ENCODE measurements at regions not wholly inside any gene's neighbourhood (a gene's known extent, or its start where the extent isn't known, plus 50 kb on each side); places are given as distances from the start of the nearest gene placed in this dataset.
"Not testable (repeated sequence)": the region's sequence is repeated elsewhere in the genome, so short reads cannot be mapped to it uniquely, and the experiment has no call there.

DNA sequence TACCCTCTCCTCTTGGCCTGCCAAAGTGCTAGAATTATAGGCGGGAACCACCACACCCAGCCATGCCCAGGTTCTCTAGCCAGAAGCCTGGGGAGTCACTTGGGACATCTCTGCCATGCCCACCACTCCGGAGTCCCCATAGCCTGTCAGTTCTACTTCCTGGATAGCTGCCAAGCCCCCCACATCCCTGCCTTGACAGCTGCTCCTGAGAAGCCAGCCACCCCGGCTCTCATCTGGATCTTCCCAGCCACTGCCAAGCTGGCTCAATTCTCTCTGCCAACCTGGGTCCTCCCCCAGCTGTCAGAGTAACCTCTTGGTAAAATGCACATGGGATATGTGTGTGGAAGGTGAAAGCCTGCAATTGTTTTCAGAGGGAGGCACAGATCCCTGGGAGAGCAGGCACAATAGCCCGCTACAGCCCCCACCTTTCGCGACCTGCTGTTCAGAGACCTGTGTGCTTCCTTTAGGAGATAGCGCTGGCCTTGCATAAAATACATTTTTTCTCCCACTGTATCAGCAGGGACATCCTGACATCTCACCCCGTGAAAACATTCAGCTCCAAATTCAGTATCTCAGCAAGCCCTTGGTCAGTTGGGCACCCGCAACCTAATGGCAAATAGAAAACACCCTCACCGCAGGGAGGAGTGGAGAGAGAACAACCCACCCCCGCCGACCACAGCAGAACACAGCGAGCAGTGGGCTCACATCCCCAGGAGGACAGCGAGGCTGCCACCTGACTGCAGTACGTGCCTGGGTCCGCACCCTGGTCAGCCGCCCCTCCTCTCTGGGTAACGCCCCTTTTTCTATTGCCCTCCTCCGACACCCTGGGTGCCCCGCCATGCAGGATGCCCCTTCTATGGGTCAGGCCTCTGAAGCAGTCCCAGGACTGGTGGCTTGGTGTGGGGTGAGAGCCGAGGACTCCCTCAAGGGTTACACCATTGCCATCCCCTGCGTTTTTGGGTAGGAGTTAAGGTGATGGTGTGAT is 1342.2 kb downstream of the BRD1 start:
- Histone ChIP-seq H3K9me2 (replicated peaks; ENCODE audit: insufficient read depth, low read length) (no peaks in the 10 kb centered on the region), H3K79me2 (ENCODE audit: low read length) (peaks cover 6% of the 10 kb centered on the region), H2AFZ (ENCODE audit: low read length) (no peak overlapping the region), H3K27me3 (replicated peaks; ENCODE audit: insufficient read depth, low read length) (no peaks in the 10 kb centered on the region), H3K4me2 (ENCODE audit: low read depth, low read length) (no peak overlapping the region), H3K9me3 (replicated peaks; ENCODE audit: insufficient read depth, low read length) (no peaks in the 10 kb centered on the region), H3K36me3 (replicated peaks; ENCODE audit: insufficient read depth, low read length) (no peaks in the 10 kb centered on the region), H4K20me1 (ENCODE audit: insufficient read depth, low read length) (no peaks in the 10 kb centered on the region), H3K27ac (ENCODE audit: low read length) (no peak overlapping the region), H3F3A (ENCODE audit: insufficient read depth, low read length) (peaks cover 9% of the 10 kb centered on the region; the same call in 1 of the 2 replicates), H3K4me3 (ENCODE audit: low read length) (no peak overlapping the region), H3K4me1 (ENCODE audit: low read length) (no peaks in the 10 kb centered on the region), H3K9ac (ENCODE audit: low read length) (no peak overlapping the region)
- DNase-seq: no peak
- no peak for TF ChIP-seq EZH2phosphoT487 (IDR thresholded peaks at IDR 0.05; ENCODE audit: low read length)

DNA sequence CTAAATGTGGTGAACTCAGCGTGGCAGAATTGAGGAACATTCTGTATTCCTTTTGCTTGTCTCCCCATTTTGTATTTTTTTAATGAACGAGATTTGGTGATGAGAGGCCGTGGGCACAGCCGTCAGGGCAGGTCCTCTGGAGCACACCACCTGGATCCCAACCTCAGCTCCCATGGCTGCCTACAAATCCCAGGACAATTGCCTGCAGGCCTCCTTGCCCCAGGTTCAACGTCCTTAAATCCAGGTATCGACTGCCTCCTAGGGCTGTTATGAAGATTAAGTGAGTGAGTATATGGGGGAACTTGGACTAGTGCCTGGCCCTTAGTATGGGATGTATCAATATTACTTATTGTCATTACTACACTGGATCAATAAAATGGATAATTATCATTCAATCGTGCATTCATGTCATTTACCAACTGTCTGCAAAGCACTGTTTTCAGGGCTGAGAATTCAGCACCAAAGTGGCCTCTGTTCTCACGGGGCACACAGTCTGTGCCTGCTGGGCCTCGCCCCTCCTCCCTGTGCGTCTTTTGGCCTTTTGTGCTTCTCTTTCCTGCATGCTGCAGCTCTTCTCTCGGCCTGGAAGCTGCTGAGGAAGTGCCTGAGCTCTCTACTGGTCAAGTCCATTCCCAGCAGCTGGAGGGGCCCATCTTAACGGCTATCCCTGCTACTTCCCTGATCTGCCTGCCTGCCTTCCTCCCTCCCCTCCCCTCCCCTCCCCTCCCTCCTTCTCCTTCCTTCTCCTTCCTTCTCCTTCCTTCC is 1343.7 kb downstream of the BRD1 start:
- H3K36me3 ChIP-seq (replicated peaks; ENCODE audit: insufficient read depth, low read length): no peaks in the 10 kb centered on the region
- no peaks in the 10 kb centered on the region for H4K20me1 ChIP-seq (ENCODE audit: insufficient read depth, low read length)
- peaks cover 9% of the 10 kb centered on the region; the same call in 1 of the 2 replicates for H3F3A ChIP-seq (ENCODE audit: insufficient read depth, low read length)
- no peaks in the 10 kb centered on the region for H3K4me1 ChIP-seq (ENCODE audit: low read length)
- no peak overlapping the region for H2AFZ ChIP-seq (ENCODE audit: low read length)
- H3K27ac ChIP-seq (ENCODE audit: low read length): no peak overlapping the region
- H3K9me2 ChIP-seq (replicated peaks; ENCODE audit: insufficient read depth, low read length): no peaks in the 10 kb centered on the region
- no peak for TF ChIP-seq EZH2phosphoT487 (IDR thresholded peaks at IDR 0.05; ENCODE audit: low read length)
- TF ChIP-seq EZH2 (optimal IDR thresholded peaks at IDR 0.05; ENCODE audit: low read depth, low read length): no peak
- TF ChIP-seq, protein P1, sequence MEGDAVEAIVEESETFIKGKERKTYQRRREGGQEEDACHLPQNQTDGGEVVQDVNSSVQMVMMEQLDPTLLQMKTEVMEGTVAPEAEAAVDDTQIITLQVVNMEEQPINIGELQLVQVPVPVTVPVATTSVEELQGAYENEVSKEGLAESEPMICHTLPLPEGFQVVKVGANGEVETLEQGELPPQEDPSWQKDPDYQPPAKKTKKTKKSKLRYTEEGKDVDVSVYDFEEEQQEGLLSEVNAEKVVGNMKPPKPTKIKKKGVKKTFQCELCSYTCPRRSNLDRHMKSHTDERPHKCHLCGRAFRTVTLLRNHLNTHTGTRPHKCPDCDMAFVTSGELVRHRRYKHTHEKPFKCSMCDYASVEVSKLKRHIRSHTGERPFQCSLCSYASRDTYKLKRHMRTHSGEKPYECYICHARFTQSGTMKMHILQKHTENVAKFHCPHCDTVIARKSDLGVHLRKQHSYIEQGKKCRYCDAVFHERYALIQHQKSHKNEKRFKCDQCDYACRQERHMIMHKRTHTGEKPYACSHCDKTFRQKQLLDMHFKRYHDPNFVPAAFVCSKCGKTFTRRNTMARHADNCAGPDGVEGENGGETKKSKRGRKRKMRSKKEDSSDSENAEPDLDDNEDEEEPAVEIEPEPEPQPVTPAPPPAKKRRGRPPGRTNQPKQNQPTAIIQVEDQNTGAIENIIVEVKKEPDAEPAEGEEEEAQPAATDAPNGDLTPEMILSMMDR (IDR thresholded peaks at IDR 0.05; ENCODE audit: low read length): no peak
- no peak overlapping the region for H3K9ac ChIP-seq (ENCODE audit: low read length)
- H3K4me3 ChIP-seq (ENCODE audit: low read length): no peak overlapping the region
- no peak for DNase-seq
- H3K9me3 ChIP-seq (replicated peaks; ENCODE audit: insufficient read depth, low read length): no peaks in the 10 kb centered on the region
- H3K27me3 ChIP-seq (replicated peaks; ENCODE audit: insufficient read depth, low read length): no peaks in the 10 kb centered on the region
- H3K79me2 ChIP-seq (ENCODE audit: low read length): no peaks in the 10 kb centered on the region
- no peak overlapping the region for H3K4me2 ChIP-seq (ENCODE audit: low read depth, low read length)

DNA sequence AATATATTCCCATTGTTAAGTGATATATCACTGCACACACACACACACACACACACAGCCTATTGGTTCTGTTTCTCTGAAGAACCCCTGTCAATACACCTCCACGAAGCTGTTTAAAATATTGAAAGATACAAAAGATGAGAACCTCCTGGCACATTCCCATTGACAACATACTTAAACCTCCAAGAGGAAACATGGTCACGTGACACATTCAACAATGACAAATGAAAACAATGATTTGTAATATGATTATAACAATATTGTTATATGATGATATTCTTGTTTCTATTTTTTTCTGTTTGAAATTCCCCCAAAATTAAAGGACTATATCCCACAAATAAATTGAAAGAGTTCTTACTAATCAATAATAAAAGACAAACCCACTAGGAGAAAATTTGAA is 1344.9 kb downstream of the BRD1 start:
- Histone ChIP-seq H3K9ac (ENCODE audit: low read length) (no peak overlapping the region), H3K36me3 (replicated peaks; ENCODE audit: insufficient read depth, low read length) (no peaks in the 10 kb centered on the region), H3K9me3 (replicated peaks; ENCODE audit: insufficient read depth, low read length) (no peaks in the 10 kb centered on the region), H4K20me1 (ENCODE audit: insufficient read depth, low read length) (no peaks in the 10 kb centered on the region), H3K27ac (ENCODE audit: low read length) (no peak overlapping the region), H3K4me1 (ENCODE audit: low read length) (no peaks in the 10 kb centered on the region), H3K4me3 (ENCODE audit: low read length) (no peak overlapping the region), H3K9me2 (replicated peaks; ENCODE audit: insufficient read depth, low read length) (no peaks in the 10 kb centered on the region), H3K27me3 (replicated peaks; ENCODE audit: insufficient read depth, low read length) (no peaks in the 10 kb centered on the region), H2AFZ (ENCODE audit: low read length) (no peak overlapping the region), H3F3A (ENCODE audit: insufficient read depth, low read length) (no peaks in the 10 kb centered on the region), H3K4me2 (ENCODE audit: low read depth, low read length) (no peak overlapping the region), H3K79me2 (ENCODE audit: low read length) (no peaks in the 10 kb centered on the region)
- TF ChIP-seq EZH2phosphoT487 (IDR thresholded peaks at IDR 0.05; ENCODE audit: low read length) (no peak), EZH2 (optimal IDR thresholded peaks at IDR 0.05; ENCODE audit: low read depth, low read length) (no peak)
- TF ChIP-seq, protein P1 (IDR thresholded peaks at IDR 0.05; ENCODE audit: low read length): no peak
- no peak for DNase-seq

DNA sequence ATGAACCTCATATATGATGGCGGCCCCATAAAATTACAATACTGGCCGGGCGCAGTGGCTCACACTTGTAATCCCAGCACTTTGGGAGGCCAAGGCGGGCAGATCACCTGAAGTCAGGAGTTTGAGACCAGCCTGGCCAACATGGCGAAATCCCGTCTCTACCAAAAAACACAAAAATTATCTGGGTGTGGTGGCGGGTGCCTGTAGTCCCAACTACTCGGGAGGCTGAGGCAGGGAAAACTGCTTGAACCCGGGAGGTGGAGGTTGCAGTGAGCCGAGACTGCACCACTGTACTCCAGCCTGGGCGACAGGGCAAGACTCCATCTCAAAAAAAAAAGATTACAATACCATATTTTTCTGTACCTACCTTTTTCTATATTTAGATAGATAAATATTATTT is 1345.5 kb downstream of the BRD1 start:
- H3K4me3 ChIP-seq (ENCODE audit: low read length); H3K79me2 ChIP-seq (ENCODE audit: low read length); H3K36me3 ChIP-seq (replicated peaks; ENCODE audit: insufficient read depth, low read length); H3F3A ChIP-seq (ENCODE audit: insufficient read depth, low read length); H4K20me1 ChIP-seq (ENCODE audit: insufficient read depth, low read length); H3K27me3 ChIP-seq (replicated peaks; ENCODE audit: insufficient read depth, low read length); H3K27ac ChIP-seq (ENCODE audit: low read length); H3K9me2 ChIP-seq (replicated peaks; ENCODE audit: insufficient read depth, low read length); H3K9ac ChIP-seq (ENCODE audit: low read length); H3K9me3 ChIP-seq (replicated peaks; ENCODE audit: insufficient read depth, low read length); DNase-seq; H2AFZ ChIP-seq (ENCODE audit: low read length); H3K4me2 ChIP-seq (ENCODE audit: low read depth, low read length); H3K4me1 ChIP-seq (ENCODE audit: low read length): not testable (repeated sequence)

Measured in MM.1S (cell line).